ENCODE measurements at regions not wholly inside any gene's neighbourhood (a gene's known extent, or its start where the extent isn't known, plus 50 kb on each side); places are given as distances from the start of the nearest gene placed in this dataset.

DNA sequence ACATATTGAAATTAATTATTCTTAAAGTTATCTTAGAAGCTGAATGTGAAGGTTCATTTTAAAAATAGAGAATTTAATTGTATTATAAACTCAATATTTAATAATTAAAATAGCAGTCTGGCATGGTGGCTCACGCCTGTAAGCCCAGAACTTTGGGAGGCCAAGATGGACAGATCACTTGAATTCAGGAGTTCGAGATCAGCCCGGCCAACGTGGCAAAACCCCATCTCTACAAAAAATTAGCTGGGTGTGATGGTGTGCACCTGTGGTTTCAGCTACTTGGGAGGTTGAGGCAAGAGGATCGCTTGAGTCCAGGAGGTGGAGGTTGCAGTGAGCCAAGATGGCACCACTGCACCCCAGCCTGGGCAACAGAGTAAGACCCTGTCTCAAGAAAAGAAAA is 659.9 kb upstream of the AGA start:
- TF ChIP-seq CTCF (IDR thresholded peaks at IDR 0.05; ENCODE audit: low read depth, low read length, missing control alignments): no peak
- DNase-seq (ENCODE audit: low read depth): no peak
- H3K4me3 ChIP-seq (ENCODE audit: low read depth, low read length): no peak overlapping the region
- in situ Hi-C loops (cut with HindIII; ENCODE audit: low sequenced_read_pairs): no loop called here

- no peak for TF ChIP-seq CTCF (IDR thresholded peaks at IDR 0.05; ENCODE audit: low read depth, low read length, missing control alignments)
- DNase-seq (ENCODE audit: low read depth): no peak
- in situ Hi-C loops (cut with HindIII; ENCODE audit: low sequenced_read_pairs): no loop called here
- H3K4me3 ChIP-seq (ENCODE audit: low read depth, low read length): no peak overlapping the region
These were observed 663.0 kb upstream of the AGA start for GRCh38 chr4:178105242-178105641.

GRCh38 chr4:178136736-178137345 is 694.6 kb upstream of the AGA start:
- H3K4me3 ChIP-seq (ENCODE audit: low read depth, low read length): no peak overlapping the region
- in situ Hi-C loops (cut with HindIII; ENCODE audit: low sequenced_read_pairs): no loop called here
- no peak for TF ChIP-seq CTCF (IDR thresholded peaks at IDR 0.05; ENCODE audit: low read depth, low read length, missing control alignments)
- DNase-seq (ENCODE audit: low read depth): no peak

- no peak overlapping the region for H3K4me3 ChIP-seq (ENCODE audit: low read depth, low read length)
- TF ChIP-seq CTCF (IDR thresholded peaks at IDR 0.05; ENCODE audit: low read depth, low read length, missing control alignments): no peak
- in situ Hi-C loops (cut with HindIII; ENCODE audit: low sequenced_read_pairs): no loop called here
- DNase-seq (ENCODE audit: low read depth): no peak
These were observed 695.7 kb upstream of the AGA start for GRCh38 chr4:178137732-178138471.

DNA sequence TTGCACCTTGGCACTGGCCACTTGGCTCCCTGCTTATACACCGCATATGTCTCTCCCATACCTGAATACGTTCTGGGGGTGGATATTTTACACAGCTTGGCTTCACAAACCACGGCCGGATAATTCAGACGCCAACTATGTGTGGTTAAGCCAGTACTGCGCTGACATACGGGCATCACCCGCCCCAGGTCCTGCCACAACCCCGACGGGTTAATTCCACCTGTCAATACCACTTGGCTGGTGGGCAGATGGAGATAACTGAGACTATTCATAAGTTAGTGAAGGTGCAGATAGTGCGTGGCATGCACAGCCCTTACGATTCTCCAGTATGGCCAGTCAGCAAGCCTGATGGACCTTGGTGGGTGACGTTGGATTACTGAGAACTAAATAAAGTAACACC is 696.3 kb upstream of the AGA start:
- TF ChIP-seq CTCF (IDR thresholded peaks at IDR 0.05; ENCODE audit: low read depth, low read length, missing control alignments): no peak
- no peak overlapping the region for H3K4me3 ChIP-seq (ENCODE audit: low read depth, low read length)

GRCh38 chr4:178140326-178140915 is 698.2 kb upstream of the AGA start:
- TF ChIP-seq CTCF (IDR thresholded peaks at IDR 0.05; ENCODE audit: low read depth, low read length, missing control alignments): no peak
- no peak overlapping the region for H3K4me3 ChIP-seq (ENCODE audit: low read depth, low read length)
- DNase-seq (ENCODE audit: low read depth): no peak
- in situ Hi-C loops (cut with HindIII; ENCODE audit: low sequenced_read_pairs): no loop called here

More for the DNA sequence above, 696.3 kb upstream of the AGA start:
- in situ Hi-C loops (cut with HindIII; ENCODE audit: low sequenced_read_pairs): no loop called here
- DNase-seq (ENCODE audit: low read depth): no peak

Measured in astrocyte of the cerebellum (primary cell).